Neural progenitor cell (in vitro differentiated cells): ENCODE measurements at regions not wholly inside any gene's neighbourhood (a gene's known extent, or its start where the extent isn't known, plus 50 kb on each side); places are given as distances from the start of the nearest gene placed in this dataset.

Source experiments
- DNase-seq: peaks from one replicate; pipeline ENCODE4 v3.0.0-alpha.2; 2016; ENCODE audit warnings: low spot score
- H2AFZ ChIP-seq: fragments of 200-600 bp; sonication (generic); replicated peaks from 2 replicates; pipeline ENCODE4 v1.6.1; 2016; ENCODE audit warnings: antibody characterized with exemption
- H3F3A ChIP-seq: fragments of 200-600 bp; sonication (generic); 2 replicates; pipeline ENCODE4 v1.6.1; 2016; ENCODE audit warnings: antibody characterized with exemption, low read depth
- H3K27ac ChIP-seq: fragments of 200-600 bp; sonication (generic); 2 replicates; pipeline ENCODE4 v1.5.1; 2016; ENCODE audit warnings: mild to moderate bottlenecking
- H3K27me3 ChIP-seq: fragments of 200-600 bp; sonication (generic); 2 replicates; pipeline ENCODE4 v1.6.1; 2016; ENCODE audit warnings: mild to moderate bottlenecking, moderate library complexity
- H3K36me3 ChIP-seq: fragments of 200-600 bp; sonication (generic); 2 replicates; pipeline ENCODE4 v1.5.1; 2016
- H3K4me1 ChIP-seq: fragments of 200-600 bp; sonication (generic); 2 replicates; pipeline ENCODE4 v1.6.1; 2016; ENCODE audit warnings: mixed run types
- H3K4me2 ChIP-seq: fragments of 200-600 bp; sonication (generic); 2 replicates; pipeline ENCODE4 v1.6.1; 2016
- H3K4me3 ChIP-seq: fragments of 200-600 bp; sonication (generic); 2 replicates; pipeline ENCODE4 v1.5.1; 2016
- H3K79me2 ChIP-seq: fragments of 200-600 bp; sonication (generic); 2 replicates; pipeline ENCODE4 v1.6.1; 2016; ENCODE audit warnings: low read depth
- H3K9ac ChIP-seq: fragments of 200-600 bp; sonication (generic); 2 replicates; pipeline ENCODE4 v1.6.1; 2016
- H3K9me3 ChIP-seq: fragments of 200-600 bp; sonication (generic); 2 replicates; pipeline ENCODE4 v1.5.1; 2016; ENCODE audit warnings: low read depth
- H4K20me1 ChIP-seq: fragments of 200-600 bp; sonication (generic); 2 replicates; pipeline ENCODE4 v1.6.1; 2016; ENCODE audit warnings: low read depth
- H3K27ac Mint-ChIP-seq: 3 replicates; pipeline ENCODE4 v1.8.0; 2021; ENCODE audit warnings: mixed read lengths
- H3K27me3 Mint-ChIP-seq: 2 replicates; pipeline ENCODE4 v1.8.0; 2022; ENCODE audit warnings: low read depth, mild to moderate bottlenecking, inconsistent platforms, moderate library complexity, mixed read lengths; ENCODE audit not compliant: insufficient read depth
- H3K36me3 Mint-ChIP-seq: 3 replicates; pipeline ENCODE4 v1.8.0; 2021; ENCODE audit warnings: mixed read lengths
- H3K4me1 Mint-ChIP-seq: 3 replicates; pipeline ENCODE4 v1.8.0; 2021; ENCODE audit warnings: mixed read lengths
- H3K4me3 Mint-ChIP-seq: 3 replicates; pipeline ENCODE4 v1.8.0; 2021; ENCODE audit warnings: mild to moderate bottlenecking, moderate library complexity, mixed read lengths
- H3K9me3 Mint-ChIP-seq: 3 replicates; pipeline ENCODE4 v1.8.0; 2020; ENCODE audit warnings: mixed read lengths
- EZH2 ChIP-seq: fragments of 200-600 bp; sonication (generic); IDR thresholded peaks from 2 replicates; pipeline ENCODE4 v1.6.1; 2017; ENCODE audit warnings: antibody characterized with exemption, mild to moderate bottlenecking, moderate library complexity
- EZH2phosphoT487 ChIP-seq: fragments of 200-600 bp; sonication (generic); IDR thresholded peaks from 2 replicates; pipeline ENCODE4 v1.6.1; 2017; ENCODE audit warnings: antibody characterized with exemption
- TF ChIP-seq, protein P1 (sequence below): fragments of 200-600 bp; sonication (generic); IDR thresholded peaks from 2 replicates; pipeline ENCODE4 v1.5.1; 2017; ENCODE audit warnings: antibody characterized with exemption, mild to moderate bottlenecking

DNA sequence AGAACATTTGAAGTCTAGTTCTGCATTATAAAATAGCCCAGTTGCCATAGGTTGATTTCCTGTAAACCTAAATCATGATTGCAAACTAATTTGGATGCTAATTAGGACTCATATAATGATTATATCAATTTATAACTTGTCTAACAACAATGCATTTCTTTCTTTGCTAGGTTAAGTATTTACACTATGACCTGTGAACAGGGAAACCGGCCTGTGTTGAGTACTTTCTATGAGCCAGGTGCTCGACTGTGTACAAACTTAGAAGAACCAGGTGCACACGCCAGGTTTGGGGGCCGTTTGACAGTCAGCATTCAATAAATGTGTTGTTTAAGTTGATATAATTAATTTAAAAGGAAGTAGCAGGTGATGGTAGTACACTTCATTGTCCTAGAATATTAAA is 203.1 kb downstream of the TM9SF2 start:
- Histone ChIP-seq H3K4me2 (no peak overlapping the region), H3K9ac (no peak overlapping the region)
- H3K4me1 Mint-ChIP-seq: peaks cover 54% of the 10 kb centered on the region

DNA sequence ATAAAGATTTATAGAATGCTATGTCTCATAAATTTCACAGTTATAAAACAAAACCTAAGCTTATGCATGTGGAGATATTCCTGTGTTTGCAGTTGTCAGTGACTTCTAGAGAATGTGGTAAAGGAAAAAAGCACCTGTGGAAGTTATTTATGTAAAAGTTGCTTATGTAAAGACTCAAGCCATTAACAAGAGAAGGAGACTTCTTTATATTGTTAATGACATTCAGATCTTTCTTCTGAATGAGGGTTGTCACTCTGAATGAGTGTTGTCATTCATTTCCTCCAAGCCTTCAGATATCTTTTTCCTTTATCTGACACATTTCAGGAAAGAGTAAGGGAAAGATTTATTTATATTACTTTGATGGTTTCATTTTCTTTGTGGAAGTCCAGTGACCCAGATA is 202.6 kb downstream of the TM9SF2 start:
- Histone ChIP-seq H3K4me3 (no peak overlapping the region), H3K27ac (no peak overlapping the region), H3F3A (peaks cover 40% of the 10 kb centered on the region), H3K79me2 (no peaks in the 10 kb centered on the region), H3K36me3 (no peaks in the 10 kb centered on the region), H2AFZ (no peak overlapping the region), H3K4me2 (no peak overlapping the region), H4K20me1 (no peaks in the 10 kb centered on the region), H3K9me3 (no peaks in the 10 kb centered on the region), H3K4me1 (peaks cover 26% of the 10 kb centered on the region), H3K9ac (no peak overlapping the region), H3K27me3 (no peaks in the 10 kb centered on the region)
- peaks cover 1% of the 10 kb centered on the region for H3K36me3 Mint-ChIP-seq
- H3K27me3 Mint-ChIP-seq: peaks cover 4% of the 10 kb centered on the region
- H3K4me3 Mint-ChIP-seq: no peak overlapping the region
- DNase-seq: no peak
- H3K9me3 Mint-ChIP-seq: no peaks in the 10 kb centered on the region
- H3K4me1 Mint-ChIP-seq: peaks cover 49% of the 10 kb centered on the region
- TF ChIP-seq EZH2phosphoT487 (no peak), EZH2 (no peak)
- H3K27ac Mint-ChIP-seq: no peak overlapping the region

More for the DNA sequence above, 203.1 kb downstream of the TM9SF2 start:
- H3K4me3 Mint-ChIP-seq: no peak overlapping the region
- Histone ChIP-seq H2AFZ (no peak overlapping the region), H3K27me3 (no peaks in the 10 kb centered on the region), H3K4me3 (no peak overlapping the region), H3K4me1 (peaks cover 31% of the 10 kb centered on the region), H3K79me2 (no peaks in the 10 kb centered on the region), H3K36me3 (no peaks in the 10 kb centered on the region), H3K27ac (no peak overlapping the region), H3K9me3 (no peaks in the 10 kb centered on the region), H4K20me1 (no peaks in the 10 kb centered on the region), H3F3A (peaks cover 42% of the 10 kb centered on the region)
- no peaks in the 10 kb centered on the region for H3K9me3 Mint-ChIP-seq
- H3K27ac Mint-ChIP-seq: no peak overlapping the region
- TF ChIP-seq, protein P1, sequence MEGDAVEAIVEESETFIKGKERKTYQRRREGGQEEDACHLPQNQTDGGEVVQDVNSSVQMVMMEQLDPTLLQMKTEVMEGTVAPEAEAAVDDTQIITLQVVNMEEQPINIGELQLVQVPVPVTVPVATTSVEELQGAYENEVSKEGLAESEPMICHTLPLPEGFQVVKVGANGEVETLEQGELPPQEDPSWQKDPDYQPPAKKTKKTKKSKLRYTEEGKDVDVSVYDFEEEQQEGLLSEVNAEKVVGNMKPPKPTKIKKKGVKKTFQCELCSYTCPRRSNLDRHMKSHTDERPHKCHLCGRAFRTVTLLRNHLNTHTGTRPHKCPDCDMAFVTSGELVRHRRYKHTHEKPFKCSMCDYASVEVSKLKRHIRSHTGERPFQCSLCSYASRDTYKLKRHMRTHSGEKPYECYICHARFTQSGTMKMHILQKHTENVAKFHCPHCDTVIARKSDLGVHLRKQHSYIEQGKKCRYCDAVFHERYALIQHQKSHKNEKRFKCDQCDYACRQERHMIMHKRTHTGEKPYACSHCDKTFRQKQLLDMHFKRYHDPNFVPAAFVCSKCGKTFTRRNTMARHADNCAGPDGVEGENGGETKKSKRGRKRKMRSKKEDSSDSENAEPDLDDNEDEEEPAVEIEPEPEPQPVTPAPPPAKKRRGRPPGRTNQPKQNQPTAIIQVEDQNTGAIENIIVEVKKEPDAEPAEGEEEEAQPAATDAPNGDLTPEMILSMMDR: no peak
- TF ChIP-seq EZH2: no peak
- TF ChIP-seq EZH2phosphoT487: no peak
- peaks cover 1% of the 10 kb centered on the region for H3K36me3 Mint-ChIP-seq
- peaks cover 4% of the 10 kb centered on the region for H3K27me3 Mint-ChIP-seq
- DNase-seq: no peak

DNA sequence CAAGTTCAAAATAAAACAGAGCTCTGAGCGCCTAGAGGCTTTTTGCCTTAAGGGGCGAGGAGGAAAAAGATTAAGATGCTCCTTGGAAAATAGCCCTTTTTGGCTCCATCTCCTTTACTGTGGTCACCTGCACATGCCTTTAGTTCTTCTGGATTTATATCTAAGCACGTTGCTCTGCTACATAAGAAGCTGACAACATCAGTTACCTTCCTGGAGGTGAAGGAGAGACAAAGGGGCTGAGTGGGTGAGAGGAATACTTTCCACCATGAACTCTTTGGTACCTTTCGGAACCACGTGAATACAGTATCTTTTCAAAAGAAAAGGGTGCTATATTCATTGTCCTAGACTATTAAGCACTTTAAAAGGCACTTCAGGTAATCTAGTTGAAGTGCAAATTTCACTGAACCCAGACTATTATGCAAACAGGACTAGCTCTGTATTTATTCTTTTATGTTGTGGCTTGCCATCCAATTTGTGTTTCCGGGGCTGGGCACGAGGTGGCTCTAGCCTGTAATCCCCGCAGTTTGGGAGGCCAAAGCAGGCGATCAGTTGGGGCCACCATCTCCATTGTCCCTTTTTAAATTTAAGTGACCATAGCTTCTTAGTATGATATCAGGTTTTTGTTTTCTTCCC is 201.5 kb downstream of the TM9SF2 start:
- Mint-ChIP-seq H3K36me3 (peaks cover 1% of the 10 kb centered on the region), H3K9me3 (no peaks in the 10 kb centered on the region), H3K4me3 (no peak overlapping the region), H3K27me3 (peaks cover 2% of the 10 kb centered on the region), H3K4me1 (peaks cover 56% of the 10 kb centered on the region), H3K27ac (peak overlapping the region; percentile 46)
- Histone ChIP-seq H4K20me1 (no peaks in the 10 kb centered on the region), H3K4me3 (no peak overlapping the region), H3K27ac (no peak overlapping the region), H3K36me3 (no peaks in the 10 kb centered on the region), H3K9ac (no peak overlapping the region), H3K4me1 (peaks cover 22% of the 10 kb centered on the region), H3K79me2 (no peaks in the 10 kb centered on the region), H2AFZ (peak overlapping the region; percentile 64), H3F3A (peaks cover 42% of the 10 kb centered on the region), H3K27me3 (no peaks in the 10 kb centered on the region), H3K9me3 (no peaks in the 10 kb centered on the region), H3K4me2 (peak overlapping the region; percentile 35)
- TF ChIP-seq, protein P1: peak; percentile 41
- no peak for TF ChIP-seq EZH2
- peak; percentile 29 for DNase-seq

DNA sequence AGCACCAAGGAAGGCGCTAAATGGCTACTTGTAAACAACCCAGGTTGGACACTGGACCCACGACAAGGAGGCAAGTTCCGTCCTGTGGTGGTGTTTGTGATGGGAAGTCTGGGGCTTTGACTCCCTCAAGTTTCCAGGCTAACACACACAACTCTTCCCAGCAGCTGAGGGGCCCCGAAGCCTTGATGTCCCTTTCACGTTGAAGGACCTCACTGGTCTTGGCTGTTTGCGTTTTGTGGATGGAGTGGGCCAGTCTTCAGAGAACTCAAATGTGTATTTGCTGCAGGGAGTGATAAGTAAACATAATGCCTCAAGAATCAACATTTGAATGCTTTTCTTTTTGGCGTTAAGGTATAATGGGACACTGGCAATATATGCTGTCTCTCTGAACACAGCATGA is 199.2 kb downstream of the TM9SF2 start:
- Histone ChIP-seq H3K9ac (no peak overlapping the region), H3F3A (peaks cover 42% of the 10 kb centered on the region), H3K27ac (no peak overlapping the region), H2AFZ (no peak overlapping the region), H3K4me1 (peaks cover 22% of the 10 kb centered on the region), H3K4me3 (no peak overlapping the region), H3K36me3 (no peaks in the 10 kb centered on the region), H3K79me2 (no peaks in the 10 kb centered on the region), H3K9me3 (no peaks in the 10 kb centered on the region), H3K27me3 (no peaks in the 10 kb centered on the region), H3K4me2 (no peak overlapping the region), H4K20me1 (no peaks in the 10 kb centered on the region)
- Mint-ChIP-seq H3K9me3 (no peaks in the 10 kb centered on the region), H3K27me3 (peaks cover 2% of the 10 kb centered on the region), H3K4me1 (peaks cover 46% of the 10 kb centered on the region), H3K4me3 (no peak overlapping the region), H3K27ac (peak overlapping the region; percentile 46), H3K36me3 (no peaks in the 10 kb centered on the region)
- no peak for DNase-seq
- TF ChIP-seq, protein P1: no peak
- TF ChIP-seq EZH2: no peak
- TF ChIP-seq EZH2phosphoT487: no peak
